HFFc6 (cell line): ENCODE measurements at regions not wholly inside any gene's neighbourhood (a gene's known extent, or its start where the extent isn't known, plus 50 kb on each side); places are given as distances from the start of the nearest gene placed in this dataset.
A peak's percentile ranks its signal among the peaks of the same experiment; 100 is the strongest.

Source experiments
- DNase-seq: peaks from one replicate; pipeline ENCODE4 v3.0.0-alpha.2; 2018
- H3K27ac Mint-ChIP-seq: 2 replicates; pipeline ENCODE4 v1.8.0; 2020; ENCODE audit warnings: mild to moderate bottlenecking, mixed read lengths
- H3K27me3 Mint-ChIP-seq: 2 replicates; pipeline ENCODE4 v1.8.0; 2021; ENCODE audit warnings: mild to moderate bottlenecking, moderate library complexity, mixed read lengths; ENCODE audit not compliant: insufficient read depth
- H3K36me3 Mint-ChIP-seq: 2 replicates; pipeline ENCODE4 v1.8.0; 2021; ENCODE audit warnings: low read depth, mixed read lengths
- H3K4me1 Mint-ChIP-seq: 2 replicates; pipeline ENCODE4 v1.8.0; 2020; ENCODE audit warnings: low read depth, mixed read lengths
- H3K4me3 Mint-ChIP-seq: 2 replicates; pipeline ENCODE4 v1.8.0; 2020; ENCODE audit warnings: mild to moderate bottlenecking, moderate library complexity, mixed read lengths
- H3K9me3 Mint-ChIP-seq: 2 replicates; pipeline ENCODE4 v1.8.0; 2020; ENCODE audit warnings: mild to moderate bottlenecking, mixed read lengths
- CTCF ChIP-seq: fragments of 200-600 bp; sonication (generic); IDR thresholded peaks from 2 replicates; pipeline ENCODE4 v1.5.0; 2021; ENCODE audit warnings: antibody characterized with exemption, mild to moderate bottlenecking

GRCh38 chr3:178028933-178029332 lies 507.3 kb upstream of the KCNMB2 start:
- Mint-ChIP-seq H3K9me3 (no peaks in the 10 kb centered on the region), H3K27ac (no peak overlapping the region), H3K27me3 (no peaks in the 10 kb centered on the region), H3K36me3 (no peaks in the 10 kb centered on the region), H3K4me1 (no peaks in the 10 kb centered on the region), H3K4me3 (no peak overlapping the region)
- TF ChIP-seq CTCF = no peak
- no peak for DNase-seq

GRCh38 chr3:178036451-178037144 lies 499.6 kb upstream of the KCNMB2 start:
- Mint-ChIP-seq H3K27me3 (no peaks in the 10 kb centered on the region), H3K27ac (no peak overlapping the region), H3K36me3 (no peaks in the 10 kb centered on the region), H3K4me3 (peak overlapping the region; percentile 15; the same call in 1 of the 2 replicates), H3K9me3 (no peaks in the 10 kb centered on the region), H3K4me1 (peaks cover 24% of the 10 kb centered on the region)
- peak; percentile 18 for DNase-seq
- TF ChIP-seq CTCF = no peak

GRCh38 chr3:178041931-178042330 lies 494.3 kb upstream of the KCNMB2 start:
- no peak overlapping the region for H3K27ac Mint-ChIP-seq

GRCh38 chr3:178042376-178042775 lies 493.9 kb upstream of the KCNMB2 start:
- Mint-ChIP-seq H3K4me1 (peaks cover 8% of the 10 kb centered on the region), H3K27me3 (no peaks in the 10 kb centered on the region), H3K9me3 (no peaks in the 10 kb centered on the region), H3K36me3 (no peaks in the 10 kb centered on the region), H3K4me3 (no peak overlapping the region), H3K27ac (no peak overlapping the region)
- no peak for TF ChIP-seq CTCF
- DNase-seq = no peak

More at GRCh38 chr3:178041931-178042330, 494.3 kb upstream of the KCNMB2 start:
- DNase-seq = no peak
- H3K4me1 Mint-ChIP-seq = peaks cover 13% of the 10 kb centered on the region
- no peak overlapping the region for H3K4me3 Mint-ChIP-seq
- H3K36me3 Mint-ChIP-seq = no peaks in the 10 kb centered on the region
- no peak for TF ChIP-seq CTCF
- no peaks in the 10 kb centered on the region for H3K9me3 Mint-ChIP-seq
- no peaks in the 10 kb centered on the region for H3K27me3 Mint-ChIP-seq

- no peak overlapping the region for H3K27ac Mint-ChIP-seq
- no peak for TF ChIP-seq CTCF
- H3K4me1 Mint-ChIP-seq = peaks cover 1% of the 10 kb centered on the region; the same call in 1 of the 2 replicates
- no peak overlapping the region for H3K4me3 Mint-ChIP-seq
- H3K27me3 Mint-ChIP-seq = no peaks in the 10 kb centered on the region
- H3K9me3 Mint-ChIP-seq = no peaks in the 10 kb centered on the region
- DNase-seq = no peak
- no peaks in the 10 kb centered on the region for H3K36me3 Mint-ChIP-seq
Observed at GRCh38 chr3:178043084-178043483, 493.2 kb upstream of the KCNMB2 start.
